Right atrium auricular region (tissue), 2 donors: ENCODE measurements at regions not wholly inside any gene's neighbourhood (a gene's known extent, or its start where the extent isn't known, plus 50 kb on each side); places are given as distances from the start of the nearest gene placed in this dataset.
A peak's percentile ranks its signal among the peaks of the same experiment; 100 is the strongest.

ENCODE experiments used
- DNase-seq: peaks from one replicate; pipeline ENCODE4 v3.0.0-alpha.2; 2019; ENCODE audit warnings: low spot score
- H3K27ac ChIP-seq, 2 donors: fragments of 200-600 bp; sonication (generic); 1 replicate in 1 of 2; 2 replicates in 1 of 2; pipeline ENCODE4 v1.5.1; 2016 to 2019
- H3K27me3 ChIP-seq, 2 donors: fragments of 200-600 bp; sonication (generic); one replicate each; pipeline versions ENCODE4 v1.5.1 to v1.6.0; 2017 to 2019
- H3K36me3 ChIP-seq: fragments of 200-600 bp; sonication (generic); one replicate; pipeline ENCODE4 v1.5.1; 2016
- H3K4me1 ChIP-seq, 2 donors: fragments of 200-600 bp; sonication (generic); one replicate each; pipeline versions ENCODE4 v1.5.1 to v1.6.0; 2017 to 2019
- H3K4me3 ChIP-seq, 2 donors: fragments of 200-600 bp; sonication (generic); 1 replicate in 1 of 2; 2 replicates in 1 of 2; pipeline ENCODE4 v1.5.1; 2017 to 2019; ENCODE audit warnings: mild to moderate bottlenecking in 1 of 2, moderate library complexity in 1 of 2
- H3K9me3 ChIP-seq, 2 donors: fragments of 200-600 bp; sonication (generic); one replicate each; pipeline ENCODE4 v1.5.1; 2019
- TF ChIP-seq, protein P1 (sequence below), 2 donors: fragments of 200-600 bp; sonication (generic); IDR thresholded peaks; one replicate each; pipeline ENCODE4 v1.5.1; 2019; ENCODE audit warnings: antibody characterized with exemption in 2 of 2

DNA sequence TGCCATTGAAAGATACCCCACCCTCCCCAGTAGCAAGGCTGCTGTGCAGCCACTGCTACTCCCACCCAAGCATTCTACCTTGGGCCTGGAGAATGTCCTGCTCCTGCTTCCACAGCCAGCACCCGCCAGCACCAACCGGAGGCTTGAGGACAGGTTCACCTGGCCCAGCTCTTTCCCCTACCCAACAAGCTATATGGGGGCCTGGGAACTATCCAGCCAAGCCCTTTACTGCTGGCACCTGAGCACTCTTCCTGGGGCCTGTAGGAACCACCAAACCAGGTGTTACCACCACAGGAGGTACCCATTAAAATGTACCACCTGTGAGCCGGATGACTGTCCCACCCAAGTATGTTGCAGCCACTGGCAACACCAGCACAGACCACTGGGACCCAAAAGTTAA, 86.1 kb upstream of the GHR start:
- Histone ChIP-seq H3K9me3 (peaks cover 0 to 15% of the 10 kb centered on the region in 2 donors), H3K4me1 (no peaks in the 10 kb centered on the region), H3K4me3 (no peak overlapping the region), H3K27ac (no peak overlapping the region), H3K36me3 (no peaks in the 10 kb centered on the region), H3K27me3 (no peaks in the 10 kb centered on the region)
- TF ChIP-seq, protein P1, sequence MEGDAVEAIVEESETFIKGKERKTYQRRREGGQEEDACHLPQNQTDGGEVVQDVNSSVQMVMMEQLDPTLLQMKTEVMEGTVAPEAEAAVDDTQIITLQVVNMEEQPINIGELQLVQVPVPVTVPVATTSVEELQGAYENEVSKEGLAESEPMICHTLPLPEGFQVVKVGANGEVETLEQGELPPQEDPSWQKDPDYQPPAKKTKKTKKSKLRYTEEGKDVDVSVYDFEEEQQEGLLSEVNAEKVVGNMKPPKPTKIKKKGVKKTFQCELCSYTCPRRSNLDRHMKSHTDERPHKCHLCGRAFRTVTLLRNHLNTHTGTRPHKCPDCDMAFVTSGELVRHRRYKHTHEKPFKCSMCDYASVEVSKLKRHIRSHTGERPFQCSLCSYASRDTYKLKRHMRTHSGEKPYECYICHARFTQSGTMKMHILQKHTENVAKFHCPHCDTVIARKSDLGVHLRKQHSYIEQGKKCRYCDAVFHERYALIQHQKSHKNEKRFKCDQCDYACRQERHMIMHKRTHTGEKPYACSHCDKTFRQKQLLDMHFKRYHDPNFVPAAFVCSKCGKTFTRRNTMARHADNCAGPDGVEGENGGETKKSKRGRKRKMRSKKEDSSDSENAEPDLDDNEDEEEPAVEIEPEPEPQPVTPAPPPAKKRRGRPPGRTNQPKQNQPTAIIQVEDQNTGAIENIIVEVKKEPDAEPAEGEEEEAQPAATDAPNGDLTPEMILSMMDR (IDR thresholded peaks at IDR 0.05): no peak
- no peak for DNase-seq

DNA sequence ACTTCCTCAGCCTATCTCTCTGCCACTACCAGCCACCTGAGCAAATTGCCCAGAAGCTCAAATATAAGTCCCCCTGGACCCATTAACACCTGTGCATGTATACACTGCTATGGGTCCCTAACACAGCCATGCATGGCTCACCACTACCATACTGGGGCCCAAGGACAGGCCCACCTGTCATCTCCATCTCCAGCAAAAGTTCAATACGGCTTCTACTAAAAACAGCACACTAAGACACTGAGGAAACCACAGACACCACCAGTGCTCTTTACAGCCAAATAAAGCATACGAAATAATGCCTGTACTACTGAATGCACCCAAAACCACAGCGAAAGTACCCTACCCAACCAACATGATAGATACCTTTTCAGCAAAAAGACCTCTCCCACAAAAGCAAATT, 85.6 kb upstream of the GHR start:
- no peaks in the 10 kb centered on the region for H3K27me3 ChIP-seq
- no peaks in the 10 kb centered on the region for H3K36me3 ChIP-seq
- no peaks in the 10 kb centered on the region for H3K4me1 ChIP-seq
- no peak overlapping the region for H3K4me3 ChIP-seq
- no peak overlapping the region for H3K27ac ChIP-seq
- H3K9me3 ChIP-seq: peaks cover 0 to 15% of the 10 kb centered on the region in 2 donors
- DNase-seq: no peak
- TF ChIP-seq, protein P1 (IDR thresholded peaks at IDR 0.05): no peak

DNA sequence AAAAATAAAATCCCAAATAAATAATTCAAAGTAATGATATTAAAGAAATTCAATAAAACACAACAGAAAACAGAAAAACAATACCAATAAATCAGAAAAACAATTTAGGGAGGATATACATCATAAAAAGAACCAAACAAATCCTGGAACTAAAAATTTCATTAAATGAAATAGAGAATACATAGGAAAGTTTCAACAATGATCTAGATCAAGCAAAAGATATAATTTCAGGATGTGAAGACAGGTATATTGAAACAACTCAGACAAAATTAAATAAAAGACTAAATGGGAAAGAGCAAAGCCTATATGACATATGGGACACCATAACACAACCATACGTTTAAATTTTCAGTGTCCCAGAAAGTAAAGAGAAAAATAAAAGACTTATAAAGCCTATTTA, 85.1 kb upstream of the GHR start:
- Histone ChIP-seq H3K27ac (no peak overlapping the region), H3K27me3 (no peaks in the 10 kb centered on the region), H3K4me1 (no peaks in the 10 kb centered on the region), H3K9me3 (peaks cover 0 to 15% of the 10 kb centered on the region in 2 donors), H3K4me3 (no peak overlapping the region), H3K36me3 (no peaks in the 10 kb centered on the region)
- no peak for DNase-seq
- TF ChIP-seq, protein P1 (IDR thresholded peaks at IDR 0.05): no peak

DNA sequence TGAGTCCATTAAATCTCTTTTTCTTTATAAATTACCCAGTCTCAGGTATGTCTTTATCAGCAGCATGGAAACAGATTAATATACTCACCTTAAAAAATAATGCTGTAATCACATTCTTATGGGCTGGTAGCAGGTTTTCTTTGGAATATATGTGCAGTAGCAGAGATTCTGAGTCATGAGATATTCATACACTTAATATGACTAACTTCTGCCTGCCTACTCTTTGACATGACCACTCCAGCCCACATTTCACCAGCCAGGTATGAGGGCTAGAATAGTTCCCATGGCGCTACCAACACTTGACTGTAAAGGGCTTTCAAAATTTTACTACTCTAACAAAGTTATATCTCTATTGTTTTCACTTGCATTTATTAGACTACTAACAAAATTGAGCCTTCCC, 74.1 kb upstream of the GHR start:
- no peaks in the 10 kb centered on the region for H3K36me3 ChIP-seq
- H3K27ac ChIP-seq: no peak overlapping the region
- DNase-seq: no peak
- no peaks in the 10 kb centered on the region for H3K27me3 ChIP-seq
- TF ChIP-seq, protein P1 (IDR thresholded peaks at IDR 0.05): no peak
- H3K4me1 ChIP-seq: no peaks in the 10 kb centered on the region
- H3K9me3 ChIP-seq: no peaks in the 10 kb centered on the region
- H3K4me3 ChIP-seq: no peak overlapping the region

DNA sequence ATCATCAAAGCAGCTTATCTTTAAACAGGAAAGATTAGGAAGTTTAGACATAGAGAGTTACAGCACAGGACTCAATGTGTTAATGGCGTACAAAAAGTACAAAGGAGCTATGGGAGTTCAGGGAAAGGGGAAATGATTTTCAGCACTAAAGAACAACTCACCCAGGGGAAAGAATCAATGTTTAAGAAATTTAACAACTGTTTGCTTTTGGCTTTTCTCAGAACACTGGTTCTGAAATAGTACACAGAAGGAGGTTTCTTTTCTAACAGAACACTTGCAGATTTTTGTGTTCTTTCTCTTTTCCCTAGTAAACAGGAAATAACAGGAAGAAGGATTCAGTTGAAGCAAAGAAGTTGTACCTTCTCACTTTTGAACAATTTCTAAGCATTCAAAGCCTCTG, 71.3 kb upstream of the GHR start:
- Histone ChIP-seq H3K4me3 (no peak overlapping the region), H3K27me3 (no peaks in the 10 kb centered on the region), H3K4me1 (no peaks in the 10 kb centered on the region), H3K9me3 (no peaks in the 10 kb centered on the region), H3K36me3 (no peaks in the 10 kb centered on the region), H3K27ac (peak overlapping the region in 1 of 2 donors; percentile 35)
- DNase-seq: no peak
- TF ChIP-seq, protein P1 (IDR thresholded peaks at IDR 0.05): no peak

DNA sequence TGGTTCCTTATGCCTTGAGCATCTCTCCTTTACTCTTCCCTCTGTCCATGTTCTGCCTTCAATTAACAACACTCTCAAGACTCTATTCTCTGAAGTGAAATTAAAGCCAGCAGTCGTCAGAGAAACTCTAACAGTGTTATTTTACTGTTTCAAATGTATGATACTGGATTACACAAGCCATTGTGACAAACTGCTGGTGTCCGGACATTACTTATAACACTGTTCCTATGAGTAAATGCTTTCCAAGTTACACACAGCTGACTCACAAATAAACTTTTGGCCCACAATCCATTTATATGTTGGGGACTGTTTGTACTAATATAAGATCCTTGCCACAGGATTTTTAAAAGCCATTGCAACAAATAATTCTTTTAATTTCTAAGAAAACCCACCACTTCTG, 63.2 kb upstream of the GHR start:
- Histone ChIP-seq H3K27me3 (no peaks in the 10 kb centered on the region), H3K27ac (no peak overlapping the region), H3K9me3 (no peaks in the 10 kb centered on the region), H3K4me3 (no peak overlapping the region), H3K4me1 (no peaks in the 10 kb centered on the region), H3K36me3 (no peaks in the 10 kb centered on the region)
- TF ChIP-seq, protein P1 (IDR thresholded peaks at IDR 0.05): no peak
- DNase-seq: no peak
